Breast epithelium (tissue), 3 donors: ENCODE measurements at regions not wholly inside any gene's neighbourhood (a gene's known extent, or its start where the extent isn't known, plus 50 kb on each side); places are given as distances from the start of the nearest gene placed in this dataset.

Experiments used
- POLR2A ChIP-seq: fragments of 450-650 bp; IDR thresholded peaks from one replicate; pipeline ENCODE4 v1.6.1; 2016; ENCODE audit warnings: antibody characterized with exemption, mild to moderate bottlenecking, moderate library complexity
- POLR2AphosphoS5 ChIP-seq, 3 donors: sonication (generic); formaldehyde crosslinking; IDR thresholded peaks; one replicate each; pipeline ENCODE4 v1.6.1; 2017; ENCODE audit warnings: antibody characterized with exemption in 3 of 3
- TF ChIP-seq, protein P1 (sequence below), 3 donors: fragments of 450-650 bp; IDR thresholded peaks; one replicate each; pipeline ENCODE4 v1.5.1; 2016 to 2017; ENCODE audit warnings: antibody characterized with exemption in 3 of 3, mild to moderate bottlenecking in 3 of 3, moderate library complexity in 3 of 3

DNA sequence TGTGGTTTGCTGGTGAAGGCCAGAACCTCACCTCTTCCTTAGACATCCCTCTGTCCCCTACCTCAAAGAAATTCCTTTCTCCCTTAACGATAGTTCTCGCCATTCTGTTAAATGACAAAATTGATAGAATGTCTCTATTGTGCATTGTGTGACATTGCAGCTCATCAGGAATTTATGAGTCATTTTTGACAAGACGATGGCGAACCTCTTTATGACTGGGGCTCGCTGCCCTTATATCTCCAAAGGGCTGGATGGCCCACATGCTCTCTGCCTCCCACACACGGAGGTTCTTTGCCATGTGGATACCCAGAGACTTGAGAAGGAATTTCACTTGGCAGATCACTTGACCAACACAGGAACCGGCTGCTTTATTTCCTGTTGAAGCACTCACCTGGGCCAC lies 66.8 kb upstream of the RPS6KA2 start:
- TF ChIP-seq, protein P1, sequence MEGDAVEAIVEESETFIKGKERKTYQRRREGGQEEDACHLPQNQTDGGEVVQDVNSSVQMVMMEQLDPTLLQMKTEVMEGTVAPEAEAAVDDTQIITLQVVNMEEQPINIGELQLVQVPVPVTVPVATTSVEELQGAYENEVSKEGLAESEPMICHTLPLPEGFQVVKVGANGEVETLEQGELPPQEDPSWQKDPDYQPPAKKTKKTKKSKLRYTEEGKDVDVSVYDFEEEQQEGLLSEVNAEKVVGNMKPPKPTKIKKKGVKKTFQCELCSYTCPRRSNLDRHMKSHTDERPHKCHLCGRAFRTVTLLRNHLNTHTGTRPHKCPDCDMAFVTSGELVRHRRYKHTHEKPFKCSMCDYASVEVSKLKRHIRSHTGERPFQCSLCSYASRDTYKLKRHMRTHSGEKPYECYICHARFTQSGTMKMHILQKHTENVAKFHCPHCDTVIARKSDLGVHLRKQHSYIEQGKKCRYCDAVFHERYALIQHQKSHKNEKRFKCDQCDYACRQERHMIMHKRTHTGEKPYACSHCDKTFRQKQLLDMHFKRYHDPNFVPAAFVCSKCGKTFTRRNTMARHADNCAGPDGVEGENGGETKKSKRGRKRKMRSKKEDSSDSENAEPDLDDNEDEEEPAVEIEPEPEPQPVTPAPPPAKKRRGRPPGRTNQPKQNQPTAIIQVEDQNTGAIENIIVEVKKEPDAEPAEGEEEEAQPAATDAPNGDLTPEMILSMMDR (IDR thresholded peaks at IDR 0.05), result no peak
- TF ChIP-seq POLR2A (no peak), POLR2AphosphoS5 (IDR thresholded peaks at IDR 0.05) (no peak)
